ENCODE measurements at regions not wholly inside any gene's neighbourhood (a gene's known extent, or its start where the extent isn't known, plus 50 kb on each side); places are given as distances from the start of the nearest gene placed in this dataset.

GRCh38 chr14:101407328-101407727, 154.0 kb upstream of the DIO3 start:
- no peak for TF ChIP-seq GATA2 (IDR thresholded peaks at IDR 0.05; ENCODE audit: low read depth, low read length)
- no peak for TF ChIP-seq GATA3 (IDR thresholded peaks at IDR 0.05; ENCODE audit: low read depth, low read length)
